ENCODE measurements at regions not wholly inside any gene's neighbourhood (a gene's known extent, or its start where the extent isn't known, plus 50 kb on each side); places are given as distances from the start of the nearest gene placed in this dataset.

- DNase-seq = no peak
Measured at GRCh38 chr10:4331150-4331549, 494.9 kb upstream of the AKR1E2 start.

- no peak for DNase-seq
Measured at GRCh38 chr10:4330636-4331035, 495.4 kb upstream of the AKR1E2 start.

- DNase-seq = no peak
Measured at GRCh38 chr10:4329225-4329624, 496.8 kb upstream of the AKR1E2 start.

GRCh38 chr10:4326647-4327046 lies 499.4 kb upstream of the AKR1E2 start:
- no peak for DNase-seq

- DNase-seq = no peak
Measured at GRCh38 chr10:4319870-4320367, 506.1 kb upstream of the AKR1E2 start.

GRCh38 chr10:4316161-4316810 lies 509.7 kb upstream of the AKR1E2 start:
- DNase-seq = no peak

GRCh38 chr10:4315551-4315950 lies 510.5 kb upstream of the AKR1E2 start:
- DNase-seq = no peak

- DNase-seq = no peak
Measured at GRCh38 chr10:4313051-4313450, 513.0 kb upstream of the AKR1E2 start.

GRCh38 chr10:4312051-4312835 lies 513.8 kb upstream of the AKR1E2 start:
- DNase-seq = no peak

- DNase-seq = no peak
Measured at GRCh38 chr10:4310172-4310571, 515.8 kb upstream of the AKR1E2 start.

- DNase-seq = no peak
Measured at GRCh38 chr10:4307910-4308309, 518.1 kb upstream of the AKR1E2 start.

GRCh38 chr10:4306871-4307270 lies 519.1 kb upstream of the AKR1E2 start:
- DNase-seq = no peak

- DNase-seq = no peak
Measured at GRCh38 chr10:4303045-4303444, 518.0 kb upstream of the KLF6 start.

GRCh38 chr10:4301291-4302045 lies 516.5 kb upstream of the KLF6 start:
- no peak for DNase-seq

- no peak for DNase-seq
Measured at GRCh38 chr10:4296161-4296560, 511.2 kb upstream of the KLF6 start.

GRCh38 chr10:4294996-4295792 lies 510.2 kb upstream of the KLF6 start:
- no peak for DNase-seq

- DNase-seq = no peak
Measured at GRCh38 chr10:4294271-4294670, 509.3 kb upstream of the KLF6 start.

- no peak for DNase-seq
Measured at GRCh38 chr10:4291990-4292389, 507.0 kb upstream of the KLF6 start.

GRCh38 chr10:4285121-4285520 lies 500.1 kb upstream of the KLF6 start:
- no peak for DNase-seq

- no peak for DNase-seq
Measured at GRCh38 chr10:4283846-4284610, 499.0 kb upstream of the KLF6 start.

GRCh38 chr10:4282496-4282895 lies 497.5 kb upstream of the KLF6 start:
- no peak for DNase-seq
